Suppressor macrophage treated with lipopolysaccharide for 1 hour (primary cell): ENCODE measurements at regions not wholly inside any gene's neighbourhood (a gene's known extent, or its start where the extent isn't known, plus 50 kb on each side); places are given as distances from the start of the nearest gene placed in this dataset.
"Not testable (repeated sequence)": the region's sequence is repeated elsewhere in the genome, so short reads cannot be mapped to it uniquely, and the experiment has no call there.

Experiments
- DNase-seq, 3 donors: peaks; one replicate each; pipeline ENCODE4 v3.0.0-alpha.2; 2020 to 2022

GRCh38 chr1:80565406-80565805, 1235.3 kb upstream of the ADGRL2 start:
- DNase-seq: no peak

- no peak for DNase-seq
Measured at GRCh38 chr1:80542231-80542630, 1258.5 kb upstream of the ADGRL2 start.

- no peak for DNase-seq
Measured at GRCh38 chr1:80540596-80540995, 1260.1 kb upstream of the ADGRL2 start.

GRCh38 chr1:80540149-80540548, 1260.6 kb upstream of the ADGRL2 start:
- DNase-seq: no peak

GRCh38 chr1:80539298-80539697, 1261.4 kb upstream of the ADGRL2 start:
- not testable (repeated sequence) for DNase-seq

GRCh38 chr1:80536461-80536860, 1264.3 kb upstream of the ADGRL2 start:
- DNase-seq: no peak

GRCh38 chr1:80535466-80535865, 1265.3 kb upstream of the ADGRL2 start:
- DNase-seq: no peak

GRCh38 chr1:80534606-80535360, 1266.0 kb upstream of the ADGRL2 start:
- no peak for DNase-seq

GRCh38 chr1:80533775-80534334, 1266.9 kb upstream of the ADGRL2 start:
- DNase-seq: no peak

GRCh38 chr1:80533093-80533492, 1267.6 kb upstream of the ADGRL2 start:
- no peak for DNase-seq

- DNase-seq: no peak
Measured at GRCh38 chr1:80531182-80531581, 1269.6 kb upstream of the ADGRL2 start.

- DNase-seq: no peak
Measured at GRCh38 chr1:80529546-80529945, 1271.2 kb upstream of the ADGRL2 start.

- DNase-seq: no peak
Measured at GRCh38 chr1:80523861-80524260, 1276.9 kb upstream of the ADGRL2 start.

GRCh38 chr1:80523071-80523470, 1277.7 kb upstream of the ADGRL2 start:
- DNase-seq: not testable (repeated sequence)

- DNase-seq: no peak
Measured at GRCh38 chr1:80520949-80521348, 1279.8 kb upstream of the ADGRL2 start.

GRCh38 chr1:80517062-80517461, 1283.7 kb upstream of the ADGRL2 start:
- DNase-seq: no peak

GRCh38 chr1:80509965-80510522, 1290.7 kb upstream of the ADGRL2 start:
- DNase-seq: no peak

GRCh38 chr1:80506216-80506615, 1294.5 kb upstream of the ADGRL2 start:
- no peak for DNase-seq

GRCh38 chr1:80498673-80499072, 1302.1 kb upstream of the ADGRL2 start:
- DNase-seq: no peak

GRCh38 chr1:80495806-80496205, 1304.9 kb upstream of the ADGRL2 start:
- DNase-seq: no peak

GRCh38 chr1:80472145-80472544, 1328.6 kb upstream of the ADGRL2 start:
- DNase-seq: no peak

- DNase-seq: no peak
Measured at GRCh38 chr1:80468356-80468755, 1332.4 kb upstream of the ADGRL2 start.

- DNase-seq: no peak
Measured at GRCh38 chr1:80462006-80462405, 1338.7 kb upstream of the ADGRL2 start.

- no peak for DNase-seq
Measured at GRCh38 chr1:80457409-80457808, 1343.3 kb upstream of the ADGRL2 start.

- DNase-seq: no peak
Measured at GRCh38 chr1:80453775-80454174, 1347.0 kb upstream of the ADGRL2 start.
